Mesenchymal stem cell (in vitro differentiated cells and primary cell): ENCODE measurements at regions not wholly inside any gene's neighbourhood (a gene's known extent, or its start where the extent isn't known, plus 50 kb on each side); places are given as distances from the start of the nearest gene placed in this dataset.

Experiments
- DNase-seq: peaks from one replicate; pipeline ENCODE4 v3.0.0-alpha.2; 2013
- H2AFZ ChIP-seq: one replicate; pipeline ENCODE4 v1.6.1; 2013; ENCODE audit warnings: low read depth, mild to moderate bottlenecking, control low read depth, inconsistent platforms, low read length, moderate library complexity
- H2AK5ac ChIP-seq: 2 replicates; pipeline ENCODE4 v1.6.1; 2013; ENCODE audit warnings: low read length, moderate library complexity, mild to moderate bottlenecking, inconsistent platforms; ENCODE audit not compliant: severe bottlenecking
- H2BK120ac ChIP-seq: one replicate; pipeline ENCODE4 v1.6.1; 2013; ENCODE audit warnings: low read depth, mild to moderate bottlenecking, inconsistent platforms, low read length, moderate library complexity
- H2BK12ac ChIP-seq, 2 experiments: one replicate each; pipeline ENCODE4 v1.6.1; 2013; ENCODE audit warnings: inconsistent platforms in 2 of 2, low read length in 2 of 2, mild to moderate bottlenecking in 2 of 2, moderate library complexity in 2 of 2, control low read depth in 1 of 2
- H2BK15ac ChIP-seq: one replicate; pipeline ENCODE4 v1.6.1; 2013; ENCODE audit warnings: mild to moderate bottlenecking, low read depth, inconsistent platforms; ENCODE audit not compliant: poor library complexity, severe bottlenecking
- H2BK5ac ChIP-seq: 2 replicates; pipeline ENCODE4 v1.6.1; 2013; ENCODE audit warnings: low read depth, mild to moderate bottlenecking, low read length, control low read depth, inconsistent platforms; ENCODE audit not compliant: poor library complexity, severe bottlenecking
- H3K14ac ChIP-seq, 2 experiments: one replicate each; pipeline ENCODE4 v1.6.1; 2013; ENCODE audit warnings: inconsistent platforms in 2 of 2, low read length in 2 of 2, control low read depth in 1 of 2, mild to moderate bottlenecking in 1 of 2, moderate library complexity in 1 of 2
- H3K18ac ChIP-seq, 2 experiments: one replicate each; pipeline ENCODE4 v1.6.1; 2013; ENCODE audit warnings: inconsistent platforms in 2 of 2, low read length in 2 of 2, control low read depth in 1 of 2, low read depth in 1 of 2, mild to moderate bottlenecking in 1 of 2
- H3K23ac ChIP-seq, 2 experiments: one replicate each; pipeline ENCODE4 v1.6.1; 2013; ENCODE audit warnings: inconsistent platforms in 2 of 2, low read length in 2 of 2, mild to moderate bottlenecking in 2 of 2, moderate library complexity in 2 of 2, control low read depth in 1 of 2
- H3K27ac ChIP-seq: 2 replicates; pipeline ENCODE4 v1.5.1; 2013; ENCODE audit warnings: mild to moderate bottlenecking, moderate library complexity, low read length, control low read depth, inconsistent platforms; ENCODE audit not compliant: poor library complexity, severe bottlenecking
- H3K27me3 ChIP-seq, 2 experiments: 2 replicates each; pipeline versions ENCODE4 v1.6.1 to v1.7.0; 2013; ENCODE audit warnings: low read length in 2 of 2, mild to moderate bottlenecking in 2 of 2, moderate library complexity in 2 of 2, control low read depth in 1 of 2, inconsistent platforms in 1 of 2; ENCODE audit not compliant: control insufficient read depth in 1 of 2, insufficient read depth in 1 of 2
- H3K36me3 ChIP-seq, 2 experiments: 2 replicates each; pipeline versions ENCODE4 v1.6.1 to v1.7.0; 2013; ENCODE audit warnings: low read length in 2 of 2, control low read depth in 1 of 2, inconsistent platforms in 1 of 2, low read depth in 1 of 2, mild to moderate bottlenecking in 1 of 2; ENCODE audit not compliant: insufficient read depth in 2 of 2, control insufficient read depth in 1 of 2
- H3K4ac ChIP-seq, 2 experiments: one replicate each; pipeline ENCODE4 v1.6.1; 2013; ENCODE audit warnings: inconsistent platforms in 2 of 2, low read length in 2 of 2, mild to moderate bottlenecking in 2 of 2, moderate library complexity in 2 of 2, control low read depth in 1 of 2, low read depth in 1 of 2
- H3K4me1 ChIP-seq: 2 replicates; pipeline ENCODE4 v1.6.1; 2013; ENCODE audit warnings: low read depth, low read length, control low read depth; ENCODE audit not compliant: control insufficient read depth, insufficient read depth
- H3K4me2 ChIP-seq: 2 replicates; pipeline ENCODE4 v1.6.1; 2013; ENCODE audit warnings: low read length, mild to moderate bottlenecking, inconsistent platforms; ENCODE audit not compliant: poor library complexity, severe bottlenecking
- H3K4me3 ChIP-seq, 2 experiments: 2 replicates each; pipeline versions ENCODE4 v1.5.1 to v1.7.0; 2013; ENCODE audit warnings: low read length in 2 of 2, mild to moderate bottlenecking in 2 of 2, control low read depth in 1 of 2, low read depth in 1 of 2; ENCODE audit not compliant: insufficient read depth in 1 of 2
- H3K79me1 ChIP-seq: replicated peaks from 2 replicates; pipeline ENCODE4 v1.6.1; 2013; ENCODE audit warnings: mild to moderate bottlenecking, control low read depth, low read length, inconsistent platforms; ENCODE audit not compliant: poor library complexity, severe bottlenecking
- H3K9ac ChIP-seq: 2 replicates; pipeline ENCODE4 v1.7.0; 2013; ENCODE audit warnings: mild to moderate bottlenecking, low read length, moderate library complexity
- H3K9me3 ChIP-seq: 2 replicates; pipeline ENCODE4 v1.7.0; 2013; ENCODE audit warnings: mild to moderate bottlenecking, low read length; ENCODE audit not compliant: control insufficient read depth
- H4K8ac ChIP-seq: one replicate; pipeline ENCODE4 v1.6.1; 2013; ENCODE audit warnings: inconsistent platforms, mild to moderate bottlenecking, low read length, moderate library complexity
- H4K91ac ChIP-seq: one replicate; pipeline ENCODE4 v1.6.1; 2013; ENCODE audit warnings: mild to moderate bottlenecking, low read length, inconsistent platforms
- WGBS: methylation state at CpG from one replicate; pipeline ENCODE4 v1.1.7; 2013; ENCODE audit warnings: mixed read lengths; 5-methylcytosine and 5-hydroxymethylcytosine counted together

- no peak overlapping the region for H3K27ac ChIP-seq
- H3K4ac ChIP-seq = no peak overlapping the region
- no peak overlapping the region for H3K14ac ChIP-seq
- no peak overlapping the region for H2BK15ac ChIP-seq
- peaks cover 0 to 4% of the 10 kb centered on the region in 2 experiments for H3K27me3 ChIP-seq
- H2AK5ac ChIP-seq = no peak overlapping the region
- no peak overlapping the region for H2BK12ac ChIP-seq
- H2AFZ ChIP-seq = no peak overlapping the region
- H3K36me3 ChIP-seq = no peaks in the 10 kb centered on the region
- H3K4me2 ChIP-seq = no peak overlapping the region
- no peak overlapping the region for H3K4me3 ChIP-seq
- no peak overlapping the region for H3K9ac ChIP-seq
- 86% methylated on average over 4 of the region's 4 CpGs for WGBS
- no peaks in the 10 kb centered on the region for H3K9me3 ChIP-seq
- H3K18ac ChIP-seq = no peak overlapping the region
- H3K79me1 ChIP-seq = no peaks in the 10 kb centered on the region
- no peak overlapping the region for H4K91ac ChIP-seq
- no peak overlapping the region for H3K23ac ChIP-seq
- no peak for DNase-seq
- no peak overlapping the region for H2BK120ac ChIP-seq
- no peak overlapping the region for H4K8ac ChIP-seq
- no peak overlapping the region for H2BK5ac ChIP-seq
- H3K4me1 ChIP-seq = peaks cover 4% of the 10 kb centered on the region
Measured at GRCh38 chr5:74016373-74016772, 390.4 kb downstream of the ARHGEF28 start.

GRCh38 chr5:74015716-74016115, 389.7 kb downstream of the ARHGEF28 start:
- H3K9me3 ChIP-seq = no peaks in the 10 kb centered on the region
- no peak overlapping the region for H2AFZ ChIP-seq
- H3K27ac ChIP-seq = no peak overlapping the region
- DNase-seq = no peak
- H3K14ac ChIP-seq = no peak overlapping the region
- H2BK15ac ChIP-seq = no peak overlapping the region
- no peak overlapping the region for H3K18ac ChIP-seq
- H3K27me3 ChIP-seq = peaks cover 0 to 4% of the 10 kb centered on the region in 2 experiments
- H3K4me2 ChIP-seq = no peak overlapping the region
- H2BK12ac ChIP-seq = no peak overlapping the region
- H3K9ac ChIP-seq = no peak overlapping the region
- H2BK5ac ChIP-seq = no peak overlapping the region
- no peak overlapping the region for H3K4me3 ChIP-seq
- no peak overlapping the region for H4K8ac ChIP-seq
- H3K4ac ChIP-seq = no peak overlapping the region
- 100% methylated on average over 1 of the region's 1 CpG for WGBS
- H3K4me1 ChIP-seq = peaks cover 4% of the 10 kb centered on the region
- H4K91ac ChIP-seq = no peak overlapping the region
- H2BK120ac ChIP-seq = no peak overlapping the region
- H2AK5ac ChIP-seq = no peak overlapping the region
- H3K79me1 ChIP-seq = no peaks in the 10 kb centered on the region
- H3K36me3 ChIP-seq = no peaks in the 10 kb centered on the region
- no peak overlapping the region for H3K23ac ChIP-seq

GRCh38 chr5:74013222-74013621, 387.2 kb downstream of the ARHGEF28 start:
- no peak overlapping the region for H3K23ac ChIP-seq

GRCh38 chr5:74009502-74009901, 383.5 kb downstream of the ARHGEF28 start:
- Histone ChIP-seq H3K27me3 (peaks cover 0 to 4% of the 10 kb centered on the region in 2 experiments), H2BK12ac (no peak overlapping the region), H2AK5ac (no peak overlapping the region), H3K23ac (no peak overlapping the region), H3K14ac (no peak overlapping the region), H2AFZ (no peak overlapping the region), H3K18ac (no peak overlapping the region), H3K27ac (no peak overlapping the region), H3K79me1 (no peaks in the 10 kb centered on the region), H3K4me1 (no peaks in the 10 kb centered on the region), H3K9ac (no peak overlapping the region), H4K91ac (no peak overlapping the region), H2BK15ac (no peak overlapping the region), H3K36me3 (no peaks in the 10 kb centered on the region), H3K4ac (no peak overlapping the region), H2BK120ac (no peak overlapping the region), H2BK5ac (no peak overlapping the region), H3K4me3 (no peak overlapping the region), H4K8ac (no peak overlapping the region), H3K4me2 (no peak overlapping the region), H3K9me3 (no peaks in the 10 kb centered on the region)
- DNase-seq = peak; percentile 21
- WGBS = no CpG with 5 or more reads among the region's 1 CpG

More at GRCh38 chr5:74013222-74013621, 387.2 kb downstream of the ARHGEF28 start:
- H3K4me3 ChIP-seq = no peak overlapping the region
- peaks cover 0 to 4% of the 10 kb centered on the region in 2 experiments for H3K27me3 ChIP-seq
- no peak overlapping the region for H4K91ac ChIP-seq
- H3K79me1 ChIP-seq = no peaks in the 10 kb centered on the region
- H3K14ac ChIP-seq = no peak overlapping the region
- 67% methylated on average over 2 of the region's 2 CpGs for WGBS
- H2BK5ac ChIP-seq = no peak overlapping the region
- peaks cover 4% of the 10 kb centered on the region for H3K4me1 ChIP-seq
- H3K9me3 ChIP-seq = no peaks in the 10 kb centered on the region
- H3K4ac ChIP-seq = no peak overlapping the region
- H3K36me3 ChIP-seq = no peaks in the 10 kb centered on the region
- no peak overlapping the region for H3K18ac ChIP-seq
- H3K27ac ChIP-seq = no peak overlapping the region
- no peak overlapping the region for H4K8ac ChIP-seq
- H2BK15ac ChIP-seq = no peak overlapping the region
- H2AK5ac ChIP-seq = no peak overlapping the region
- H3K9ac ChIP-seq = no peak overlapping the region
- no peak overlapping the region for H2BK120ac ChIP-seq
- no peak for DNase-seq
- no peak overlapping the region for H2BK12ac ChIP-seq
- H2AFZ ChIP-seq = no peak overlapping the region
- no peak overlapping the region for H3K4me2 ChIP-seq
